PC-3 (cell line): ENCODE measurements at regions not wholly inside any gene's neighbourhood (a gene's known extent, or its start where the extent isn't known, plus 50 kb on each side); places are given as distances from the start of the nearest gene placed in this dataset.

ENCODE experiments used
- ATAC-seq: fragments of 200-7000 bp; cut with Tn5 transposase; 2 replicates; pipeline ENCODE4 v1.9.1; 2020; ENCODE audit warnings: mild to moderate bottlenecking, moderate library complexity
- BruUV-seq: library from RNA; stranded (reverse); fragments of 400-500 nt; replicated peaks from 2 replicates; lab custom pipeline; 2021; lab: Mats Ljungman, UMichigan
- CTCF ChIA-PET: fragments of 300-600 bp; sonication (Branson Sonifier 250); formaldehyde crosslinking; loops from one replicate; lab custom pipeline; 2022; ENCODE audit warnings: antibody characterized with exemption; lab: Charles Lee
- POLR2A ChIA-PET: fragments of 300-600 bp; sonication (Branson Sonifier 250); formaldehyde crosslinking; loops from one replicate; lab custom pipeline; 2022; ENCODE audit warnings: antibody characterized with exemption; ENCODE audit not compliant: unreplicated experiment; lab: Charles Lee
- DNase-seq: peaks from one replicate; pipeline ENCODE4 v3.0.0-alpha.2; 2015
- H2AFZ ChIP-seq: fragments of 300-600 bp; sonication (generic); 2 replicates; pipeline ENCODE4 v1.6.0; 2016; ENCODE audit warnings: antibody characterized with exemption, low read length
- H3F3A ChIP-seq: fragments of 300-600 bp; sonication (generic); one replicate; pipeline ENCODE4 v1.6.0; 2017; ENCODE audit warnings: antibody characterized with exemption, low read length, control low read depth, mild to moderate bottlenecking; ENCODE audit not compliant: unreplicated experiment
- H3K27ac ChIP-seq: fragments of 300-600 bp; sonication (generic); 2 replicates; pipeline ENCODE4 v1.5.1; 2016; ENCODE audit warnings: mild to moderate bottlenecking, low read length
- H3K27me3 ChIP-seq: fragments of 300-600 bp; sonication (generic); 2 replicates; pipeline ENCODE4 v1.6.1; 2016; ENCODE audit warnings: low read length, mixed read lengths
- H3K36me3 ChIP-seq: fragments of 300-600 bp; sonication (generic); 2 replicates; pipeline ENCODE4 v1.6.1; 2016; ENCODE audit warnings: low read depth, mixed run types, low read length, mixed read lengths
- H3K4me1 ChIP-seq: fragments of 300-600 bp; sonication (generic); 2 replicates; pipeline ENCODE4 v1.5.1; 2016; ENCODE audit warnings: low read length; ENCODE audit not compliant: insufficient read depth
- H3K4me2 ChIP-seq: fragments of 300-600 bp; sonication (generic); 2 replicates; pipeline ENCODE4 v1.6.0; 2016; ENCODE audit warnings: low read length
- H3K4me3 ChIP-seq: fragments of 300-600 bp; sonication (generic); 2 replicates; pipeline ENCODE4 v1.5.1; 2016; ENCODE audit warnings: mild to moderate bottlenecking, low read length, mixed read lengths
- H3K79me2 ChIP-seq: fragments of 300-600 bp; sonication (generic); 2 replicates; pipeline ENCODE4 v1.6.1; 2017; ENCODE audit warnings: low read length, mixed read lengths
- H3K9ac ChIP-seq: fragments of 300-600 bp; sonication (generic); 2 replicates; pipeline ENCODE4 v1.6.0; 2016; ENCODE audit warnings: mild to moderate bottlenecking, low read length
- H3K9me2 ChIP-seq: fragments of 300-600 bp; sonication (generic); replicated peaks from 2 replicates; pipeline ENCODE4 v1.6.1; 2016; ENCODE audit warnings: mixed run types, low read length, mixed read lengths
- H3K9me3 ChIP-seq: fragments of 300-600 bp; sonication (generic); 2 replicates; pipeline ENCODE4 v1.6.1; 2016; ENCODE audit warnings: low read length, mixed read lengths
- H4K20me1 ChIP-seq: fragments of 300-600 bp; sonication (generic); 2 replicates; pipeline ENCODE4 v1.6.1; 2016; ENCODE audit warnings: low read length, mixed read lengths
- EZH2 ChIP-seq: fragments of 300-600 bp; sonication (generic); IDR thresholded peaks from one replicate; pipeline ENCODE4 v1.6.1; 2017; ENCODE audit warnings: antibody characterized with exemption, mild to moderate bottlenecking, low read length; ENCODE audit not compliant: unreplicated experiment
- EZH2phosphoT487 ChIP-seq: fragments of 300-600 bp; sonication (generic); IDR thresholded peaks from 2 replicates; pipeline ENCODE4 v1.6.1; 2018; ENCODE audit warnings: mild to moderate bottlenecking, antibody characterized with exemption, low read length, borderline replicate concordance
- intact Hi-C: fragments of 100-400 bp; cut with micrococcal nuclease; formaldehyde crosslinking; loops from 2 replicates; pipeline ENCODE4 v1.9.0; 2023
- TF ChIP-seq, protein P1 (sequence below): fragments of 300-600 bp; sonication (generic); conservative IDR thresholded peaks from 2 replicates; pipeline ENCODE4 v1.5.1; 2017; ENCODE audit warnings: antibody characterized with exemption, low read depth, mild to moderate bottlenecking, low read length

DNA sequence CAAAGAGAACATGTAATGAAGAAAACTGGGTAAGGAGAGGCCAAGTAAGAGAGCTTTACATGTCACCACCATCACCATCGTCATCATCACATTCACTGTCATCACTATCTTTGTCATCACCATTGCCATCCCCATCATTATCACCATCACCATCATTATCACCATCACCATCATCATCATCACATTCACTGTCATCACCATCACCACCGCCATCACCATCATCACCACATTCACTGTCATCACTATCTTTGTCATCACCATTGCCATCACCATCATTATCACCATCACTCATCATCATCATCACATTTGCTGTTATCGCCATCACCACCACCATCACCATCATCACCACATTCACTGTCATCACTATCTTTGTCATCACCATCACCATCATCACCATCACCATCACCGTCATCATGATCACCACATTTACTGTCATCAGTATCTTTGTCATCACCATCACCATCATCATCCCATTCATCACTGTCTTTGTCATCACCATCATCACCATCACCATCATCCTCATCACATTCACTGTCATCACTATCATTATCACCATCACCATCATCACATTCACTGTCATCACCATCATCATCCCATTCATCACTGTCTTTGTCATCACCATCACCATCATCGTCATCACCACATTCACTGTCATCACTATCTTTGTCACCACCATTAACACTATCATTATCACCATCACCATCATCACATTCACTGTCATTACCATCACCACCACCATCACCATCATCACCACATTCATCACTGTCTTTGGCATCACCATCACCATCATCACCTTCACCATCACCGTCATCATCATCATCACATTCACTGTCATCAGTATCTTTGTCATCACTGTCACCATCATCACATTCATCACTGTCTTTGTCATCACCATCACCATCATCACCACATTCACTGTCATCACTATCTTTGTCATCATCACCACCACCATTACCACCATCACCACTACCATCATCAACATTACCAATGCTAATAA lies 172.3 kb downstream of the ERMARD start:
- Histone ChIP-seq H3K36me3 (no peaks in the 10 kb centered on the region), H3K9me2 (no peaks in the 10 kb centered on the region), H3F3A (no peaks in the 10 kb centered on the region), H2AFZ (no peak overlapping the region), H3K9ac (no peak overlapping the region), H3K4me1 (no peaks in the 10 kb centered on the region), H3K79me2 (no peaks in the 10 kb centered on the region), H3K4me2 (no peak overlapping the region), H4K20me1 (no peaks in the 10 kb centered on the region), H3K4me3 (no peak overlapping the region), H3K27me3 (no peaks in the 10 kb centered on the region), H3K27ac (no peak overlapping the region), H3K9me3 (no peaks in the 10 kb centered on the region)
- no TSS peak for BruUV-seq
- CTCF ChIA-PET: no interaction called here
- POLR2A ChIA-PET: no interaction called here
- ATAC-seq: no peak
- no peak for TF ChIP-seq EZH2phosphoT487
- TF ChIP-seq, protein P1, sequence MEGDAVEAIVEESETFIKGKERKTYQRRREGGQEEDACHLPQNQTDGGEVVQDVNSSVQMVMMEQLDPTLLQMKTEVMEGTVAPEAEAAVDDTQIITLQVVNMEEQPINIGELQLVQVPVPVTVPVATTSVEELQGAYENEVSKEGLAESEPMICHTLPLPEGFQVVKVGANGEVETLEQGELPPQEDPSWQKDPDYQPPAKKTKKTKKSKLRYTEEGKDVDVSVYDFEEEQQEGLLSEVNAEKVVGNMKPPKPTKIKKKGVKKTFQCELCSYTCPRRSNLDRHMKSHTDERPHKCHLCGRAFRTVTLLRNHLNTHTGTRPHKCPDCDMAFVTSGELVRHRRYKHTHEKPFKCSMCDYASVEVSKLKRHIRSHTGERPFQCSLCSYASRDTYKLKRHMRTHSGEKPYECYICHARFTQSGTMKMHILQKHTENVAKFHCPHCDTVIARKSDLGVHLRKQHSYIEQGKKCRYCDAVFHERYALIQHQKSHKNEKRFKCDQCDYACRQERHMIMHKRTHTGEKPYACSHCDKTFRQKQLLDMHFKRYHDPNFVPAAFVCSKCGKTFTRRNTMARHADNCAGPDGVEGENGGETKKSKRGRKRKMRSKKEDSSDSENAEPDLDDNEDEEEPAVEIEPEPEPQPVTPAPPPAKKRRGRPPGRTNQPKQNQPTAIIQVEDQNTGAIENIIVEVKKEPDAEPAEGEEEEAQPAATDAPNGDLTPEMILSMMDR: no peak
- no peak for TF ChIP-seq EZH2
- intact Hi-C loops: no loop called here
- no peak for DNase-seq

DNA sequence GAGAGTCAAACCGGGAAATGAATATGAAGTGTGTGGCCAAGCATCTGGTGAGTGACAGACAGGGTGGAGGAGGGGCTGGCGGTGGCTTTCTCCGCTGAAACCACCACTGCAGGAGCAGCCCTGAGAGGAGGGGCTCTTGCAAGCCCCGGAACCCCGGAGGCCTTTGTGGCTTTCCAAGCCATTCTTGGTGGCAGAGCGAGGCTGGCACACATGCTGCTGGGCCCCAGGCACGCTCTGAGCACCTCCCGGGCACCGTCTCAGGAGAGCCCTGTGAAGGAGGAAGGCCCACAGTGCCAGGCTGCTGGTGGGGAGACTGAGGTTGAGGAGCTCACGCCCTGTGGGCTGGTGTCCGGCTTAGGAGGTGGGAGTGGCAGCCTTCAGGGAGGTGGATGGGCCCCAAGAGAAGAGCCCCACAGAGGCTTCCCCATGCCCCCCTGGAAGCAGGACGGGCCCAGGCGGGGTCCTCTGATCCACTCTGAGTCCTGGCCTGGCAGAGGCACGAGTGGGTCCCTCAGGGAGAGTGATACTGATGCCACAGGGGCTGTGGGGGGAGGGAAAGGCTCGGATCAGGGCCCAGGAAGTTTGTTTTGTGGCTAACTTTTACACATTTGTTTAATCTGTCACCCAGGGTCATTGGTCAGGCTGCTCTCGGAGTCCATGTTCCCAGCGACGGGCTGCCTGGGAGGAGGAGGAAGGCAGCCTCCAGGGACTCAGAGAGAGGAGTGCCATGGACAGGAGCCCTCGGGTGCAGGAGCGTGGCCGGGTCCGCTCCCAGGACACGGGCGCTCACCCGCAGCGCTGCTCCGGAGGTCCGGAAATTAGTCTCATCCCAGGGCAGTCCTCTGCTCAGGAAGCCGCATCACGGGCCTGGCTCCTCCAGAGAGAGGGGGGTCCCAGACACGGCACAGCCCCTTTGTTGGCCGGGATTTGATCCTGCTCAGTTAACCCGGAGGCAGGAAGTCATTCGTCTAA lies 170.7 kb downstream of the ERMARD start:
- Histone ChIP-seq H3K9me3 (no peaks in the 10 kb centered on the region), H3K27ac (no peak overlapping the region), H3K79me2 (no peaks in the 10 kb centered on the region), H3F3A (no peaks in the 10 kb centered on the region), H3K9me2 (no peaks in the 10 kb centered on the region), H3K27me3 (no peaks in the 10 kb centered on the region), H4K20me1 (no peaks in the 10 kb centered on the region), H3K9ac (no peak overlapping the region), H3K4me3 (no peak overlapping the region), H3K4me2 (no peak overlapping the region), H3K4me1 (no peaks in the 10 kb centered on the region), H2AFZ (no peak overlapping the region), H3K36me3 (no peaks in the 10 kb centered on the region)
- no TSS peak for BruUV-seq
- CTCF ChIA-PET: no interaction called here
- ATAC-seq: no peak
- TF ChIP-seq EZH2phosphoT487 (no peak), EZH2 (no peak)
- TF ChIP-seq, protein P1: no peak
- DNase-seq: no peak
- intact Hi-C loops: no loop called here
- POLR2A ChIA-PET: no interaction called here
